NCI-H2171 (cell line): ENCODE measurements at regions not wholly inside any gene's neighbourhood (a gene's known extent, or its start where the extent isn't known, plus 50 kb on each side); places are given as distances from the start of the nearest gene placed in this dataset.
"Not testable (repeated sequence)": the region's sequence is repeated elsewhere in the genome, so short reads cannot be mapped to it uniquely, and the experiment has no call there.

Source experiments
- DNase-seq: peaks from one replicate; lab custom pipeline; 2025; lab: John Stamatoyannopoulos, UW

- no peak for DNase-seq
Observed at GRCh38 chr16:8110572-8111514, 479.5 kb downstream of the TMEM114 start.

DNA sequence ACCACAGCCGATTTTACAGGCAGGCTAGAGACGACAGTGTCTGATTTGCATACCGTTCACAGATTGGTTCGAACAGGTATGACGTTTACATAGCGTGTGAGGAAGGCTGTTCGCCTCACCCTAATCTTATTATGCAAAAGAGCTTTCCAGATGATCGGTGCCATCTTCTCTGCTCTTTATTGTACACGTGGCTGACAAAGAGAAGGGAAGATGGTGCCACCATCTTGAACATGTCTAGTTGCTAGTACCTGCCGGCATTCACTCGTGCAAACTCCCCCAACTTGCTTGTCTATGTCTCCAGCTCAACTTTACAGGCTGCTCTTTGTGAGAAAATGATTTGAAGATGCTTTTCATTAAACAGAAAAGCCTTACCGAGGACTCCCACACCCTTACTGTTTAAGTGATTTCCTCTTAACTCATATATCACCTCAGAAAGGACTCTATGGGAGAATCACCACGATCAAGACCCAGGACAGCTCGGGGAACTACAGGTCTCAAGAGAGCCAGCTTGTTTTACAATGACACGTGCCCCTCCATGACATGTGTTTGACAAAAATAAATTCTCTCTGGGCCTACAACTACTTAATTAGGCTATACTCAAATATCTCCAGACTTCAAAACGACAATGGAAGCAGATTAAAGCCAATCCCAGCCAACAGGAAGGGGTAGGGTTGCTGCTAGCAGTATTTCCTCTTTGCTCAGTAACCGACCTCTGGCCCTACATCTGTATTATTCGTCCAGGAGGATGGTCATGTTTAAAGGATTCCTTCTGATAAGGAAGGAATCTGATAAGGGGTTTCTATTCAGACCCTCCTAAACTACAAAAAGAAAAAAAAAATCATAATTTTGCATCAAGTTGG, 480.6 kb downstream of the TMEM114 start:
- DNase-seq, result no peak

DNA sequence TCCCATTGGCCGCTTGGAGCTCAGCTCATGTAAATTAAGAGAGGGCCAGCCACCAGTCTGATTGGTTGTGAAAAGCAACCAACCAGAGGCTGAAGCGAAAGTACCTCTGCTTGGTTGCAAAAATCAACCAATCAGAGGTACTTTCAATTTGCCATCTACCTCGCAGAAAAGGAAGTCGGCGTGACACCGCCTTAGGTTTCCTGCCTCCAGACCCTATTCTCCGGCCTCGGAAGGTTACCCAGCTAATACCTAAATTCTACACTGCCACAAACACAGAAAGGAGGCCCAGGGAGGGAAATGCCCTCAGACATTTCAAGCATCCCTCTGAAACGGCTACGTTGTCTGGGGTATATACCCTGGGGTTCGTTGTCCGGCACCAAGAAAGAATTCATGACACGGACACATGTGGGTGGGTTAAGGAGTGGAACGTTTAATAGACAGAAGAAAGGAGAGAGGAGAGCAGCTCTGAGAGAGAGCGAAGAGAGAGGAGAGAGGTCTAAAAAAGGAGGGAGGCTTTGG, 481.3 kb downstream of the TMEM114 start:
- DNase-seq, result no peak

DNA sequence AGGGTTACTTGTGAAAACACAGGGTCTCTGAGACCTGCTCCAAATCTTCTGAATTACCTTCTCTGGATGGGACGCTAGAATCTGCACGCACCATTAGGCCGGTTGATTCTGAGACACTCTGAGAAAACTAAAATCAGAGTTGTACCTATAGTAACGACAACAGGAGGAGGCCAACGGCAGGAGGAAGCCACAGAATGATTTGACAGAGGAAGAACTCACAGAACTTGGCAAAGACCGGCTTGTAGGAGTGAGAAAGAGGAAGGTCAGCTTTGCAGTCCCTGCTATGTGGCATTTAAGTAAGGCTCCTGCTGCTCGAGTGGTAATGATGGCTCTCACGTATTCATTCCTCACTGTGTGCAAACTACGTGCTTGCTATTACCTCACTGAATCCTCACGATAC, 483.0 kb downstream of the TMEM114 start:
- no peak for DNase-seq

- no peak for DNase-seq
Observed at GRCh38 chr16:8103649-8104289, 486.5 kb downstream of the TMEM114 start.

DNA sequence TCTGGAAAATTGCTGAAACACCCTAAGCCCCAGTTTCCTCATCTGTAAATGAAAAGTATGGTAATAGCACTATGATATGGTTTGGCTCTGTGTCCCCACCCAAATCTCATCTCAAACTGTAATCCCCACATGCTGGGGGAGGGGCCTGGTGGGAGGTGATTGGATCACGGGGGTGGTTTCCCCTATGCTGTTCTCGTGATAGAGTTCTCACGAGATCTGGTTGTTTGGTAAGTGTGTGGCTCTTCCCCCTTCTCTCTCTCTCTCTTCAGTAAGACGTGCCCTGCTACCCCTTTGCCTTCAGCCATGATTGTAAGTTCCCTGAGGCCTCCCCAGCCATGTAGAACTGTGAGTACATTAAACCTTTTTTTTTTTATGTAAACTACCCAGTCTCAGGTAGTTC, 490.7 kb downstream of the TMEM114 start:
- no peak for DNase-seq

DNA sequence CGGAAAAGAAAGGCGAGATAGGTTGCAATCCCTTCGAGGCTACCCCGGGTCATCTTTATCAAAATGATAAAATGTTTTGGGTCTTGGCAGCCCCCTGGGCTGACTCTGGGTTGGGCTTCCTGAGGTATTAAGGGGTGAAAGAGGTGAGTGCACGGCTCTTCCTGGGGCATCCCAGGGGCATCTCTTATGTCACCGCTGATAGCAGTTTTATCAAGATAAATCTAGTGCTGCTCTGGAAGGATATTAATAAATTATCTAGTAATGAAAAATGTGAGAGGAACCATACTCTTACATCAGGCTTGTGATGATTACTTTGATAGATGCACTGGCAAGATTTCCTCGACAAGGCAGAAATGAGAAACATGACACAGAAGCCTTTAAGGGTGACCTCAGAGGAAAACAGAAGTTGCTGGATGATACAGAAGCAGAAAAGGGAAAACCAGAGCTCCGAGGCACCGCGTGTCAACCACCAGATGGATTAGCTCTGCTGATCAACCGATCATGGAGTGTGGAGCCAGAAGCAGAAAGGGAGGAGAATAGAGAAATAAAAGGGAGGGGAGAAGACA, 491.3 kb downstream of the TMEM114 start:
- DNase-seq, result no peak

DNA sequence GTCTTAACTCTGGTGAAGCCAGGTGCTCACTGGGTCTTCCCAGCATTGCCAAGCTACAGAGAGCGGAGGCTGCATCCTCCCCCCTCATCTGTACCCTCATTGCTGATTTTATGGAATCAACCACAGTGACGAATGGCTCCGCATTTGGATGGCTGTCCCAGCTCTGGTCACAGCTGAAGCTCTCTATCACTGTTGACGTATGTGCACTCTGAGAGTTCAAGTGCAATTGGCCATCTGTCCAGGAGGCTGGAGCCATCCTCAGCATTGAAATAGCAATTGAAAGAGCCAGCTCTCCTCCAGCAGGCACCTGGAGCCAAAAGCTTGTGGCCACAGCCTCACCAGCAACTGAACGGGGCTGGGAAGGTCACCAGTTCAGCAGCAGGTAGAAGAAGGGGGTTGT, 494.1 kb downstream of the TMEM114 start:
- DNase-seq, result no peak

- DNase-seq, result no peak
Observed at GRCh38 chr16:8094696-8095095, 495.6 kb downstream of the TMEM114 start.

DNA sequence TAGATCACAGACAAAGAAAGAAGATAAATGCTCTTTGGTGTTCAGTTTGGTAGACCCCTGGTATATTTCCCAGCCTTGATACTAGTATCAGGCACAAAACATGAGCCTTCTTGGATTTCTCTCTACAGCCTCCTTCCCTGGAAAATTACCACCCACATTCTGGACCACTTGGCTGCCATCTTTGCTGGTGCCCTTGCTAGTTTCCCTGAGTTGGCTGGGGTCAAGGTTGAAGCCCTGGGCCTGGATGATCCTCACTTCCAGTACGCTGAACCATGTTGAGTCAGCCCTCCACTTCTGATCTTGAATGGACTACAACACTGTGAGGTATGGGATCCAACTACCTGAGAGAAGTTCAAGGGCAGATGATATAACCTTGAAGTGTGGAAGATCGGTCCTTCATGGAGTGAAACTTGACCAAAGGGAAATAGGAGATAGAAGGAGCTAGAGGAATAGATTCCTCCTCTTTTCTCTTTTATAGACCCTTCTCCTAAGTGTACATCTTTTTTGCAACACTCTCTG, 501.4 kb downstream of the TMEM114 start:
- no peak for DNase-seq

DNA sequence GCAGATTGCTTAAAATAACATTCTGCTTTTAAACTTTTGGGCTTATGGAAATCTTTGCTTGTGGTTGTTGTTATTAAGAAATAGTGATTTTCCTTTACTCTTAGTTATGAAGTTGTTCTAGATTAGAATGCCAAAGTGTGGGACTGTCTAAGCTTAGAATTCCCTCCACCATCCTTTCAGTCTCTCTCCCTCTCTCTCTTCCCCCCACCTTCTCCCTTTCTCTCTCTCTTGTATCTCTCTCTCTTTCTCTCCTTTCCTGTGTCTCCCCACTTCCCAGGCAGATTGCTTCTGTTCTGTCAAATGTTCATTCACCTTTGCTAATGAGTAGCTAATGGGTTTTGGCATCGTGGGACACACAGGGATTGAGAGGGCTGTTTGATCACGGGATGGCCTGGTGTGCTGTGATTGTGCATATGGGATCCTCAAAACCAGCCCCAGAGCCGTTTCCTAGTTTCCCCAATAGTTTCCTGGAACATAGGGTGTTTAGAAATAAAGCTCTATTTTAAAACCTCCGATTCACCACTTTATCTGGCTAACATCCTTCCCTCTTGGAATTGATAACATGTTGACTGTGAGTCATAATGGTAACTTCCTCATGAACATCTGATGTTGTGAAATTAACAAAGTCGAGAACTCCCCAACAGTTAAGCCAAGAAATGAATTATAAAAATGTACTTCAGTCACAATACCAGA, 502.6 kb downstream of the TMEM114 start:
- DNase-seq, result no peak

DNA sequence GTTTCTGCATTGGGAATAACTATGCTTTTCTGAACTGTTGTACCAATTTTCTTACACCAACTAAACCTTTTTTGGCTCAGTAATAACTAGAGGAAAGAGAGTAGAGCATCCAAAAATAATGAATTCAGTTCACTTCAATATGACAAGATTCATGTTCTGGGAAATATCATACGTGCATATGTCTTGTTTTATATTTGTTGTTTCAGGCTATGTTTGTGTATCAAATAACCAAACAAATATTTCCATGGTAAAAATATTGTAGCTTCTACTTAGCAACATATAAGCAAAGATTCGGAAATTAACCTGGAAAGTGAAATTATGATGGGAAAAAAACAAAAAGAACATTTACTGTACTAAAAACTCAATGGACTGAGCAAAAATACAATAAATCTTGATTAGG, 503.2 kb downstream of the TMEM114 start:
- DNase-seq, result no peak

- no peak for DNase-seq
Observed at GRCh38 chr16:8084882-8085281, 505.4 kb downstream of the TMEM114 start.

- DNase-seq, result no peak
Observed at GRCh38 chr16:8084302-8084701, 506.0 kb downstream of the TMEM114 start.

GRCh38 chr16:8083560-8083959, 506.8 kb downstream of the TMEM114 start:
- no peak for DNase-seq

- DNase-seq, result no peak
Observed at GRCh38 chr16:8080817-8081216, 509.5 kb downstream of the TMEM114 start.

GRCh38 chr16:8075271-8075670, 515.0 kb downstream of the TMEM114 start:
- no peak for DNase-seq

DNA sequence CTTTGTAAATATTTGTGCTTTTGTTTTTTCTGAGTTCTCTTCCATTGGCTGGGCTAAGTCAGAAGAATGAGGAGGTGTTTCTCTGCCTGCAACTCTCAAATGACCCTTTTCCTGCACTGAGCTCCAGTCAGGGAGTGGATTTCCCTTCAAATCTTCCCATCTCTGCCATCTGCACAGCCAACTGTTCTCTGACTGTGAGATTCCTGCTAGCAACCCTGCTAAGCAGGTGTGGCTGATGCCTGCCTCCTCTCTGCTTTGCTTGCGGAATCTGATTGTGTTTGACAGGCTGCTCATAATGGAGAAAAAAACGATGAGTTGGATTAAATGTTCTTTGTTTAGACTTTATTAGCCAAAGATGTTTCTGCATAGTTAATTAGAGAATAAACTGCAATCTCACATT, 519.8 kb downstream of the TMEM114 start:
- no peak for DNase-seq

DNA sequence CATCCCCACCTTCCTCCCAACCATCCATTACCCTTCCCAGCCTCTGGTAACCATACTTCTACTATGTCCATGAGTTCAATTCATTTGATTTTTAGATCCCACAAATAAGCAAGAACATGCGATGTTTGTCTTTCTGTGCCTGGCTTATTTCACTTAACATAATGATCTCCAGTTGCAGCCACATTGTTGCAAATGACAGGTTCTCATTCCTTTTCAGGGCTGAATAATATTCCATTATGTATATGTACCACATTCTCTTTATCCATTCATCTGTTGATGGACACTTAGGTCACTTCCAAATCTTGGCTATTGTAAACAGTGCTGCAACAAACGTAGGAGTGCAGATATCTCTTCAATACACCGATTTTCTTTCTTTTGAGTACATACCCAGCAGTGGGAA, 522.1 kb downstream of the TMEM114 start:
- DNase-seq, result not testable (repeated sequence)

GRCh38 chr16:8063159-8063558, 527.2 kb downstream of the TMEM114 start:
- DNase-seq, result no peak

DNA sequence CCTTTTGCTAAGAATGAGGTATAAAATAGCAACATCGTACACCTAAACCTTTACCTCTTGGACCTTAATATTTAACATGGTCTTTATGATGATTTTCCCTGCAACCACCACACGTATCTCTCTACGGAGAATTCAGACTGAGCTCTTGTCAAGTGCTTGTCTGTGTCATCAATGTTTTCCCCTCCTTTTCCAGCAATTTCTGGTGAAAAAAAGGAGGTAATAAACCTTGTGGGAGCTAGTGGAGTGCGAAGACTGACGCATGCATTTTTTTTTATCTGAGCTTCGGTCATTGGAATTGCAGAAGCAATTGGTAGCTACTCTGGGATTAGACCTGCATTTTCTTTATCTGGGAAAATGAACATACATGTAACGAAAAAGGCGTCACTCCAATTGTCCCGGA, 527.6 kb downstream of the TMEM114 start:
- DNase-seq, result no peak
